Activated naive CD4-positive, alpha-beta T cell treated with anti-CD3 and anti-CD28 coated beads for 36 hours (primary cell): ENCODE measurements at regions not wholly inside any gene's neighbourhood (a gene's known extent, or its start where the extent isn't known, plus 50 kb on each side); places are given as distances from the start of the nearest gene placed in this dataset.

Source experiments
- CTCF ChIA-PET: fragments of 350-600 bp; sonication (Branson Sonifier 250); formaldehyde crosslinking; loops from one replicate; lab custom pipeline; 2021; ENCODE audit warnings: antibody characterized with exemption; lab: Charles Lee
- DNase-seq: peaks from one replicate; pipeline ENCODE4 v3.0.0-alpha.2; 2020
- H3K27ac Mint-ChIP-seq: one replicate; pipeline ENCODE4 v1.8.0; 2021; ENCODE audit warnings: mild to moderate bottlenecking, mixed read lengths
- H3K27me3 Mint-ChIP-seq: one replicate; pipeline ENCODE4 v1.8.0; 2021; ENCODE audit warnings: low read depth, mixed read lengths
- H3K36me3 Mint-ChIP-seq: one replicate; pipeline ENCODE4 v1.8.0; 2021; ENCODE audit warnings: low read depth, mixed read lengths
- H3K4me1 Mint-ChIP-seq: one replicate; pipeline ENCODE4 v1.8.0; 2021; ENCODE audit warnings: low read depth, mixed read lengths
- H3K4me3 Mint-ChIP-seq: one replicate; pipeline ENCODE4 v1.8.0; 2021; ENCODE audit warnings: mild to moderate bottlenecking, moderate library complexity, mixed read lengths
- H3K9me3 Mint-ChIP-seq: one replicate; pipeline ENCODE4 v1.8.0; 2021; ENCODE audit warnings: mixed read lengths
- intact Hi-C: fragments of 100-400 bp; cut with micrococcal nuclease; formaldehyde crosslinking; loops from one replicate; pipeline ENCODE4 v1.15.1; 2023

- no peak overlapping the region for H3K27ac Mint-ChIP-seq
- intact Hi-C loops = no loop called here
- no peak for DNase-seq
- no peaks in the 10 kb centered on the region for H3K9me3 Mint-ChIP-seq
- no peaks in the 10 kb centered on the region for H3K36me3 Mint-ChIP-seq
- H3K4me1 Mint-ChIP-seq = no peaks in the 10 kb centered on the region
- no peak overlapping the region for H3K4me3 Mint-ChIP-seq
- CTCF ChIA-PET = interaction anchor here (0.6 kb wide), 1 partner anchor 1456 kb away, joined by 3 read pairs; no protein-coding TSS in a partner anchor
- peaks cover 2% of the 10 kb centered on the region for H3K27me3 Mint-ChIP-seq
Observed at GRCh38 chr9:81532251-81532650, 157.1 kb downstream of the TLE1 start.

- DNase-seq = no peak
- Mint-ChIP-seq H3K4me1 (no peaks in the 10 kb centered on the region), H3K27ac (no peak overlapping the region), H3K4me3 (no peak overlapping the region), H3K27me3 (peaks cover 2% of the 10 kb centered on the region), H3K9me3 (no peaks in the 10 kb centered on the region), H3K36me3 (no peaks in the 10 kb centered on the region)
- intact Hi-C loops = no loop called here
- CTCF ChIA-PET = interaction anchor here (0.6 kb wide), 1 partner anchor 1457 kb away, joined by 3 read pairs; no protein-coding TSS in a partner anchor
Observed at GRCh38 chr9:81531511-81531910, 157.8 kb downstream of the TLE1 start.

GRCh38 chr9:81530846-81531245 lies 158.5 kb downstream of the TLE1 start:
- Mint-ChIP-seq H3K4me1 (no peaks in the 10 kb centered on the region), H3K9me3 (no peaks in the 10 kb centered on the region), H3K27ac (no peak overlapping the region), H3K36me3 (no peaks in the 10 kb centered on the region), H3K27me3 (peaks cover 2% of the 10 kb centered on the region), H3K4me3 (no peak overlapping the region)
- intact Hi-C loops = no loop called here
- no peak for DNase-seq
- CTCF ChIA-PET = interaction anchor here (0.6 kb wide), 1 partner anchor 315 kb away, joined by 3 read pairs; no protein-coding TSS in a partner anchor

GRCh38 chr9:81530310-81530810 lies 159.0 kb downstream of the TLE1 start:
- peaks cover 2% of the 10 kb centered on the region for H3K27me3 Mint-ChIP-seq
- H3K9me3 Mint-ChIP-seq = no peaks in the 10 kb centered on the region
- intact Hi-C loops = no loop called here
- no peak for DNase-seq
- no peaks in the 10 kb centered on the region for H3K36me3 Mint-ChIP-seq
- H3K27ac Mint-ChIP-seq = no peak overlapping the region
- CTCF ChIA-PET = interaction anchor here (0.6 kb wide), 1 partner anchor 316 kb away, joined by 3 read pairs; no protein-coding TSS in a partner anchor
- no peaks in the 10 kb centered on the region for H3K4me1 Mint-ChIP-seq
- H3K4me3 Mint-ChIP-seq = no peak overlapping the region

- Mint-ChIP-seq H3K9me3 (no peaks in the 10 kb centered on the region), H3K27ac (no peak overlapping the region), H3K27me3 (peaks cover 2% of the 10 kb centered on the region), H3K36me3 (no peaks in the 10 kb centered on the region), H3K4me3 (no peak overlapping the region), H3K4me1 (no peaks in the 10 kb centered on the region)
- intact Hi-C loops = no loop called here
- no peak for DNase-seq
- CTCF ChIA-PET = no interaction called here
Observed at GRCh38 chr9:81529556-81530193, 159.7 kb downstream of the TLE1 start.

- no peaks in the 10 kb centered on the region for H3K36me3 Mint-ChIP-seq
- no peak for DNase-seq
- intact Hi-C loops = no loop called here
- H3K27ac Mint-ChIP-seq = no peak overlapping the region
- no peaks in the 10 kb centered on the region for H3K4me1 Mint-ChIP-seq
- H3K27me3 Mint-ChIP-seq = peaks cover 2% of the 10 kb centered on the region
- H3K4me3 Mint-ChIP-seq = no peak overlapping the region
- CTCF ChIA-PET = no interaction called here
- no peaks in the 10 kb centered on the region for H3K9me3 Mint-ChIP-seq
Observed at GRCh38 chr9:81526587-81526986, 162.8 kb downstream of the TLE1 start.

- H3K9me3 Mint-ChIP-seq = no peaks in the 10 kb centered on the region
- CTCF ChIA-PET = interaction anchor here (0.6 to 0.7 kb wide), 2 partner anchors 26 to 1011 kb away, joined by 3 read pairs; no protein-coding TSS in a partner anchor
- no peak for DNase-seq
- H3K27ac Mint-ChIP-seq = no peak overlapping the region
- no peaks in the 10 kb centered on the region for H3K36me3 Mint-ChIP-seq
- H3K4me1 Mint-ChIP-seq = no peaks in the 10 kb centered on the region
- no peaks in the 10 kb centered on the region for H3K27me3 Mint-ChIP-seq
- no peak overlapping the region for H3K4me3 Mint-ChIP-seq
- intact Hi-C loops = loop anchor here (1.0 kb wide), 1 partner anchor 164 kb away; no protein-coding TSS in a partner anchor
Observed at GRCh38 chr9:81522716-81523551, 166.4 kb downstream of the TLE1 start.

GRCh38 chr9:81521892-81522291 lies 167.5 kb downstream of the TLE1 start:
- intact Hi-C loops = no loop called here
- CTCF ChIA-PET = interaction anchor here (0.6 kb wide), 1 partner anchor 280 kb away, joined by 3 read pairs; no protein-coding TSS in a partner anchor
- H3K4me3 Mint-ChIP-seq = no peak overlapping the region

GRCh38 chr9:81519816-81520495 lies 169.4 kb downstream of the TLE1 start:
- peaks cover 2% of the 10 kb centered on the region for H3K27me3 Mint-ChIP-seq
- intact Hi-C loops = no loop called here
- DNase-seq = no peak
- CTCF ChIA-PET = interaction anchor here (1.3 kb wide), 1 partner anchor 18 kb away, joined by 3 read pairs; no protein-coding TSS in a partner anchor
- H3K27ac Mint-ChIP-seq = no peak overlapping the region
- no peaks in the 10 kb centered on the region for H3K9me3 Mint-ChIP-seq
- no peak overlapping the region for H3K4me3 Mint-ChIP-seq
- H3K4me1 Mint-ChIP-seq = no peaks in the 10 kb centered on the region
- no peaks in the 10 kb centered on the region for H3K36me3 Mint-ChIP-seq

More at GRCh38 chr9:81521892-81522291, 167.5 kb downstream of the TLE1 start:
- H3K36me3 Mint-ChIP-seq = no peaks in the 10 kb centered on the region
- no peaks in the 10 kb centered on the region for H3K9me3 Mint-ChIP-seq
- DNase-seq = no peak
- no peak overlapping the region for H3K27ac Mint-ChIP-seq
- H3K27me3 Mint-ChIP-seq = peaks cover 2% of the 10 kb centered on the region
- no peaks in the 10 kb centered on the region for H3K4me1 Mint-ChIP-seq

- no peak for DNase-seq
- H3K9me3 Mint-ChIP-seq = no peaks in the 10 kb centered on the region
- intact Hi-C loops = no loop called here
- no peak overlapping the region for H3K27ac Mint-ChIP-seq
- H3K36me3 Mint-ChIP-seq = no peaks in the 10 kb centered on the region
- H3K4me1 Mint-ChIP-seq = no peaks in the 10 kb centered on the region
- CTCF ChIA-PET = no interaction called here
- H3K4me3 Mint-ChIP-seq = no peak overlapping the region
- peaks cover 2% of the 10 kb centered on the region for H3K27me3 Mint-ChIP-seq
Observed at GRCh38 chr9:81517954-81518353, 171.4 kb downstream of the TLE1 start.

- H3K4me3 Mint-ChIP-seq = no peak overlapping the region
- H3K9me3 Mint-ChIP-seq = no peaks in the 10 kb centered on the region
- H3K27ac Mint-ChIP-seq = no peak overlapping the region
- H3K36me3 Mint-ChIP-seq = peaks cover 2% of the 10 kb centered on the region
- no peaks in the 10 kb centered on the region for H3K4me1 Mint-ChIP-seq
- CTCF ChIA-PET = no interaction called here
- H3K27me3 Mint-ChIP-seq = peaks cover 6% of the 10 kb centered on the region
- no peak for DNase-seq
- intact Hi-C loops = no loop called here
Observed at GRCh38 chr9:81513059-81513458, 176.3 kb downstream of the TLE1 start.

- Mint-ChIP-seq H3K27me3 (peaks cover 6% of the 10 kb centered on the region), H3K27ac (no peak overlapping the region), H3K36me3 (peaks cover 2% of the 10 kb centered on the region), H3K4me1 (no peaks in the 10 kb centered on the region), H3K9me3 (no peaks in the 10 kb centered on the region), H3K4me3 (no peak overlapping the region)
- CTCF ChIA-PET = no interaction called here
- no peak for DNase-seq
- intact Hi-C loops = no loop called here
Observed at GRCh38 chr9:81512641-81513040, 176.7 kb downstream of the TLE1 start.
